PC-9 (cell line): ENCODE measurements at regions not wholly inside any gene's neighbourhood (a gene's known extent, or its start where the extent isn't known, plus 50 kb on each side); places are given as distances from the start of the nearest gene placed in this dataset.

Source experiments
- CTCF ChIP-seq: fragments of 200-600 bp; sonication (generic); conservative IDR thresholded peaks from 2 replicates; pipeline ENCODE4 v1.6.1; 2017; ENCODE audit warnings: mixed run types, antibody characterized with exemption, mild to moderate bottlenecking, moderate library complexity
- EZH2 ChIP-seq: fragments of 200-600 bp; sonication (generic); IDR thresholded peaks from 2 replicates; pipeline ENCODE4 v1.8.0; 2017; ENCODE audit warnings: antibody characterized with exemption, low read depth

DNA sequence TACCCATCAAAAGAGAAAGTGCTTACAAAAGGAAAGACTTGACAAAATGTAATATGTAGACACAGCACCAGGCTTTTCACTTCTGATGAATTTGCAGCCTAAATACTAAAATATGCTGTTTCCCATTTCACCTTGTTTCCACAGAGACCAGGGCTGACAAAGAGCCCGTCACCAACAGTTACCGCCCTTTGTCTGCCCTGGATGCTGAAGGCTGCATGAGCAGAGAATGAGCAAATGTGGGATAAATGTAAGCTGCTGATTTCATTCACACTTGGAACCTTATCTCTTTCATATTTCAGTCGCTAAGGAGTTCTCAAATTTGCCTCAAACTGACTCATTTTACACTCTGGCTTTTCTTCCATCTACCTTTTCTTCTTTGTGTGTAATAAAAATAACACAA lies 213.9 kb downstream of the TMEM167A start:
- TF ChIP-seq CTCF (no peak), EZH2 (no peak)
